ENCODE measurements at regions not wholly inside any gene's neighbourhood (a gene's known extent, or its start where the extent isn't known, plus 50 kb on each side); places are given as distances from the start of the nearest gene placed in this dataset.

- peaks cover 3 to 19% (median 9%) of the 10 kb centered on the region in 3 donors for H3K27me3 Mint-ChIP-seq (ENCODE audit: low read depth in 3 of 3)
- H3K4me1 Mint-ChIP-seq: no peaks in the 10 kb centered on the region
- no peak for DNase-seq
- no peak overlapping the region for H3K4me3 Mint-ChIP-seq
- no peaks in the 10 kb centered on the region for H3K36me3 Mint-ChIP-seq
- H3K9me3 Mint-ChIP-seq: no peaks in the 10 kb centered on the region
- no peak overlapping the region for H3K27ac Mint-ChIP-seq
Observed at GRCh38 chr16:87061243-87061920, 255.8 kb downstream of the C16orf95 start.

GRCh38 chr16:87062569-87063442 is 254.4 kb downstream of the C16orf95 start:
- peak; percentile 10 to 31 (median 15) for DNase-seq
- no peak overlapping the region for H3K4me3 Mint-ChIP-seq
- H3K27me3 Mint-ChIP-seq (ENCODE audit: low read depth in 3 of 3): peaks cover 2 to 19% (median 9%) of the 10 kb centered on the region in 3 donors
- no peaks in the 10 kb centered on the region for H3K4me1 Mint-ChIP-seq
- H3K9me3 Mint-ChIP-seq: no peaks in the 10 kb centered on the region
- H3K36me3 Mint-ChIP-seq: no peaks in the 10 kb centered on the region
- no peak overlapping the region for H3K27ac Mint-ChIP-seq

- H3K27ac Mint-ChIP-seq: no peak overlapping the region
- H3K4me3 Mint-ChIP-seq: no peak overlapping the region
- DNase-seq: no peak
- H3K27me3 Mint-ChIP-seq (ENCODE audit: low read depth in 3 of 3): peaks cover 2 to 19% (median 9%) of the 10 kb centered on the region in 3 donors
- no peaks in the 10 kb centered on the region for H3K9me3 Mint-ChIP-seq
- H3K4me1 Mint-ChIP-seq: no peaks in the 10 kb centered on the region
- H3K36me3 Mint-ChIP-seq: no peaks in the 10 kb centered on the region
Observed at GRCh38 chr16:87063543-87063942, 253.6 kb downstream of the C16orf95 start.

GRCh38 chr16:87064731-87065445 is 252.3 kb downstream of the C16orf95 start:
- Mint-ChIP-seq H3K4me3 (no peak overlapping the region), H3K9me3 (no peaks in the 10 kb centered on the region), H3K27me3 (ENCODE audit: low read depth in 3 of 3) (peaks cover 2 to 19% (median 9%) of the 10 kb centered on the region in 3 donors), H3K4me1 (no peaks in the 10 kb centered on the region), H3K36me3 (no peaks in the 10 kb centered on the region), H3K27ac (no peak overlapping the region)
- no peak for DNase-seq

GRCh38 chr16:87065446-87066132 is 251.6 kb downstream of the C16orf95 start:
- Mint-ChIP-seq H3K27me3 (ENCODE audit: low read depth in 3 of 3) (peaks cover 2 to 16% (median 9%) of the 10 kb centered on the region in 3 donors), H3K9me3 (no peaks in the 10 kb centered on the region), H3K27ac (no peak overlapping the region), H3K36me3 (no peaks in the 10 kb centered on the region), H3K4me1 (no peaks in the 10 kb centered on the region), H3K4me3 (no peak overlapping the region)
- no peak for DNase-seq

GRCh38 chr16:87066133-87067002 is 250.8 kb downstream of the C16orf95 start:
- H3K27me3 Mint-ChIP-seq (ENCODE audit: low read depth in 3 of 3): peaks cover 2 to 14% (median 9%) of the 10 kb centered on the region in 3 donors
- no peak overlapping the region for H3K4me3 Mint-ChIP-seq
- DNase-seq: no peak
- no peaks in the 10 kb centered on the region for H3K36me3 Mint-ChIP-seq
- H3K27ac Mint-ChIP-seq: no peak overlapping the region
- H3K4me1 Mint-ChIP-seq: no peaks in the 10 kb centered on the region
- no peaks in the 10 kb centered on the region for H3K9me3 Mint-ChIP-seq

- H3K27ac Mint-ChIP-seq: no peak overlapping the region
- H3K27me3 Mint-ChIP-seq (ENCODE audit: low read depth in 3 of 3): peaks cover 2 to 13% (median 9%) of the 10 kb centered on the region in 3 donors
- no peaks in the 10 kb centered on the region for H3K4me1 Mint-ChIP-seq
- H3K36me3 Mint-ChIP-seq: no peaks in the 10 kb centered on the region
- H3K9me3 Mint-ChIP-seq: no peaks in the 10 kb centered on the region
- no peak overlapping the region for H3K4me3 Mint-ChIP-seq
- DNase-seq: no peak
Observed at GRCh38 chr16:87067003-87067556, 250.1 kb downstream of the C16orf95 start.

- Mint-ChIP-seq H3K27ac (no peak overlapping the region), H3K4me3 (no peak overlapping the region), H3K36me3 (no peaks in the 10 kb centered on the region), H3K27me3 (ENCODE audit: low read depth in 3 of 3) (peaks cover 2 to 13% (median 11%) of the 10 kb centered on the region in 3 donors), H3K9me3 (no peaks in the 10 kb centered on the region), H3K4me1 (no peaks in the 10 kb centered on the region)
- no peak for DNase-seq
Observed at GRCh38 chr16:87067836-87068761, 249.1 kb downstream of the C16orf95 start.

GRCh38 chr16:87068762-87069150 is 248.4 kb downstream of the C16orf95 start:
- DNase-seq: no peak
- H3K4me3 Mint-ChIP-seq: no peak overlapping the region
- H3K4me1 Mint-ChIP-seq: no peaks in the 10 kb centered on the region
- H3K27me3 Mint-ChIP-seq (ENCODE audit: low read depth in 3 of 3): peaks cover 2 to 11% (median 9%) of the 10 kb centered on the region in 3 donors
- no peaks in the 10 kb centered on the region for H3K36me3 Mint-ChIP-seq
- no peaks in the 10 kb centered on the region for H3K9me3 Mint-ChIP-seq
- H3K27ac Mint-ChIP-seq: no peak overlapping the region

GRCh38 chr16:87070657-87071056 is 246.5 kb downstream of the C16orf95 start:
- H3K36me3 Mint-ChIP-seq: no peaks in the 10 kb centered on the region
- no peak overlapping the region for H3K27ac Mint-ChIP-seq
- no peak overlapping the region for H3K4me3 Mint-ChIP-seq
- H3K4me1 Mint-ChIP-seq: no peaks in the 10 kb centered on the region
- H3K27me3 Mint-ChIP-seq (ENCODE audit: low read depth in 3 of 3): peaks cover 0 to 8% (median 0%) of the 10 kb centered on the region in 3 donors
- H3K9me3 Mint-ChIP-seq: no peaks in the 10 kb centered on the region
- DNase-seq: no peak

- no peaks in the 10 kb centered on the region for H3K9me3 Mint-ChIP-seq
- no peak overlapping the region for H3K4me3 Mint-ChIP-seq
- no peaks in the 10 kb centered on the region for H3K36me3 Mint-ChIP-seq
- H3K27me3 Mint-ChIP-seq (ENCODE audit: low read depth in 3 of 3): peaks cover 0 to 3% (median 2%) of the 10 kb centered on the region in 3 donors
- H3K4me1 Mint-ChIP-seq: no peaks in the 10 kb centered on the region
- DNase-seq: no peak
- no peak overlapping the region for H3K27ac Mint-ChIP-seq
Observed at GRCh38 chr16:87072101-87072500, 245.1 kb downstream of the C16orf95 start.

Data from immature natural killer cell (primary cell).